ENCODE measurements at regions not wholly inside any gene's neighbourhood (a gene's known extent, or its start where the extent isn't known, plus 50 kb on each side); places are given as distances from the start of the nearest gene placed in this dataset.

- Histone ChIP-seq H3K4me3 (no peak overlapping the region), H3K36me3 (no peaks in the 10 kb centered on the region), H3K27me3 (peaks cover 3% of the 10 kb centered on the region), H3K4me1 (ENCODE audit: low read depth) (peaks cover 6% of the 10 kb centered on the region), H3K27ac (no peak overlapping the region), H3K9me3 (ENCODE audit: low read depth) (no peaks in the 10 kb centered on the region)
- no peak for TF ChIP-seq CTCF (IDR thresholded peaks at IDR 0.05; ENCODE audit: low read depth, low read length)
- no peak for DNase-seq (ENCODE audit: low read depth in 1 of 2, low spot score in 1 of 2)
Measured at GRCh38 chr6:33905071-33905609, 101.3 kb upstream of the MLN start.

- TF ChIP-seq CTCF (IDR thresholded peaks at IDR 0.05; ENCODE audit: low read depth, low read length), result no peak
- peaks cover 3% of the 10 kb centered on the region for H3K4me1 ChIP-seq (ENCODE audit: low read depth)
- H3K4me3 ChIP-seq, result no peak overlapping the region
- no peaks in the 10 kb centered on the region for H3K9me3 ChIP-seq (ENCODE audit: low read depth)
- no peak for DNase-seq (ENCODE audit: low read depth in 1 of 2, low spot score in 1 of 2)
- H3K36me3 ChIP-seq, result no peaks in the 10 kb centered on the region
- H3K27ac ChIP-seq, result no peak overlapping the region
- H3K27me3 ChIP-seq, result peaks cover 4% of the 10 kb centered on the region
Measured at GRCh38 chr6:33904747-33905065, 100.9 kb upstream of the MLN start.

GRCh38 chr6:33904050-33904746, 100.4 kb upstream of the MLN start:
- peak in 1 of 2 donors; percentile 18 for DNase-seq (ENCODE audit: low read depth in 1 of 2, low spot score in 1 of 2)
- TF ChIP-seq CTCF (IDR thresholded peaks at IDR 0.05; ENCODE audit: low read depth, low read length), result no peak
- Histone ChIP-seq H3K4me3 (no peak overlapping the region), H3K27ac (no peak overlapping the region), H3K27me3 (peaks cover 6% of the 10 kb centered on the region), H3K4me1 (ENCODE audit: low read depth) (no peaks in the 10 kb centered on the region), H3K9me3 (ENCODE audit: low read depth) (no peaks in the 10 kb centered on the region), H3K36me3 (no peaks in the 10 kb centered on the region)

GRCh38 chr6:33903579-33903978, 99.8 kb upstream of the MLN start:
- Histone ChIP-seq H3K4me1 (ENCODE audit: low read depth) (no peaks in the 10 kb centered on the region), H3K4me3 (no peak overlapping the region), H3K27ac (no peak overlapping the region), H3K9me3 (ENCODE audit: low read depth) (no peaks in the 10 kb centered on the region), H3K36me3 (no peaks in the 10 kb centered on the region), H3K27me3 (peaks cover 10% of the 10 kb centered on the region)
- TF ChIP-seq CTCF (IDR thresholded peaks at IDR 0.05; ENCODE audit: low read depth, low read length), result no peak
- no peak for DNase-seq (ENCODE audit: low read depth in 1 of 2, low spot score in 1 of 2)

- Histone ChIP-seq H3K36me3 (no peaks in the 10 kb centered on the region), H3K4me3 (no peak overlapping the region), H3K27me3 (peaks cover 20% of the 10 kb centered on the region), H3K9me3 (ENCODE audit: low read depth) (no peaks in the 10 kb centered on the region), H3K27ac (no peak overlapping the region), H3K4me1 (ENCODE audit: low read depth) (no peaks in the 10 kb centered on the region)
- no peak for DNase-seq (ENCODE audit: low read depth in 1 of 2, low spot score in 1 of 2)
- no peak for TF ChIP-seq CTCF (IDR thresholded peaks at IDR 0.05; ENCODE audit: low read depth, low read length)
Measured at GRCh38 chr6:33902457-33902853, 98.7 kb upstream of the MLN start.
